Tibial nerve (tissue), 3 donors: ENCODE measurements at regions not wholly inside any gene's neighbourhood (a gene's known extent, or its start where the extent isn't known, plus 50 kb on each side); places are given as distances from the start of the nearest gene placed in this dataset.

Experiments
- POLR2A ChIP-seq, 2 donors: fragments of 450-650 bp; IDR thresholded peaks; one replicate each; pipeline ENCODE4 v1.6.1; 2017; ENCODE audit warnings: antibody characterized with exemption in 2 of 2, mild to moderate bottlenecking in 2 of 2, moderate library complexity in 2 of 2
- TF ChIP-seq, protein P1 (sequence below), 5 experiments: fragments of 200-600 bp in 3 of 5; fragments of 450-650 bp in 2 of 5; sonication (generic) in 3 of 5; IDR thresholded peaks; one replicate each; pipeline ENCODE4 v1.5.1; 2016 to 2019; ENCODE audit warnings: antibody characterized with exemption in 5 of 5, mild to moderate bottlenecking in 3 of 5, moderate library complexity in 2 of 5

DNA sequence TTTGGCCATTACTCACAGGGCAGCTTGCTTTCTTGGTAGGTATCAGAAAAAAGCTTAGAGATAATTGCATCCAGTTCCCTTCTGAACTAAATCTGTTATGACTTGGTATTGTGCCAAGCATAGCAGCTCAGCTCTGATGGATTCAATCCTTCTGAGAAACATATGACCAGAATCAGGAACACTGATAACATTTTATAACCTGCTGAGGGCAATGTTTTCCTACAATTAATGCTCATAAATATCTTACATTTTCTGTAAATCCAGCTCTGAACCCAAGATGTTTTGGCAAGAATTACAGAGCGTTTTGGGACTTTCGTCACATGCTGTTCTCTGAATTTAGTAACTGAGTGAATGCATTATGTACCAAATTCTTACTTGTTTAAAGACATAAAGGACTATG is 167.8 kb downstream of the KIF20B start:
- TF ChIP-seq, protein P1, sequence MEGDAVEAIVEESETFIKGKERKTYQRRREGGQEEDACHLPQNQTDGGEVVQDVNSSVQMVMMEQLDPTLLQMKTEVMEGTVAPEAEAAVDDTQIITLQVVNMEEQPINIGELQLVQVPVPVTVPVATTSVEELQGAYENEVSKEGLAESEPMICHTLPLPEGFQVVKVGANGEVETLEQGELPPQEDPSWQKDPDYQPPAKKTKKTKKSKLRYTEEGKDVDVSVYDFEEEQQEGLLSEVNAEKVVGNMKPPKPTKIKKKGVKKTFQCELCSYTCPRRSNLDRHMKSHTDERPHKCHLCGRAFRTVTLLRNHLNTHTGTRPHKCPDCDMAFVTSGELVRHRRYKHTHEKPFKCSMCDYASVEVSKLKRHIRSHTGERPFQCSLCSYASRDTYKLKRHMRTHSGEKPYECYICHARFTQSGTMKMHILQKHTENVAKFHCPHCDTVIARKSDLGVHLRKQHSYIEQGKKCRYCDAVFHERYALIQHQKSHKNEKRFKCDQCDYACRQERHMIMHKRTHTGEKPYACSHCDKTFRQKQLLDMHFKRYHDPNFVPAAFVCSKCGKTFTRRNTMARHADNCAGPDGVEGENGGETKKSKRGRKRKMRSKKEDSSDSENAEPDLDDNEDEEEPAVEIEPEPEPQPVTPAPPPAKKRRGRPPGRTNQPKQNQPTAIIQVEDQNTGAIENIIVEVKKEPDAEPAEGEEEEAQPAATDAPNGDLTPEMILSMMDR (IDR thresholded peaks at IDR 0.05), result no peak
- no peak for TF ChIP-seq POLR2A (IDR thresholded peaks at IDR 0.05)
